Fibroblast of the aortic adventitia (primary cell): ENCODE measurements at regions not wholly inside any gene's neighbourhood (a gene's known extent, or its start where the extent isn't known, plus 50 kb on each side); places are given as distances from the start of the nearest gene placed in this dataset.

ENCODE experiments used
- DNase-seq: peaks from one replicate; pipeline ENCODE4 v3.0.0-alpha.2; 2010; ENCODE audit warnings: low read depth
- H3K4me3 ChIP-seq: 2 replicates; pipeline ENCODE4 v1.5.1; 2011; ENCODE audit warnings: low read depth, mild to moderate bottlenecking, control low read depth, low read length, moderate library complexity
- CTCF ChIP-seq: IDR thresholded peaks from 2 replicates; pipeline ENCODE4 v1.5.1; 2011; ENCODE audit warnings: mild to moderate bottlenecking, low read length, control low read depth, inconsistent platforms; ENCODE audit not compliant: insufficient read depth

- no peak for TF ChIP-seq CTCF
- H3K4me3 ChIP-seq: no peak overlapping the region
- no peak for DNase-seq
Observed at GRCh38 chr7:18228686-18229085, 201.0 kb upstream of the PRPS1L1 start.

- DNase-seq: no peak
- H3K4me3 ChIP-seq: no peak overlapping the region
- TF ChIP-seq CTCF: no peak
Observed at GRCh38 chr7:18230271-18230670, 202.6 kb upstream of the PRPS1L1 start.

GRCh38 chr7:18231854-18232253 lies 204.2 kb upstream of the PRPS1L1 start:
- no peak overlapping the region for H3K4me3 ChIP-seq
- no peak for TF ChIP-seq CTCF
- DNase-seq: no peak

GRCh38 chr7:18234519-18234918 lies 206.9 kb upstream of the PRPS1L1 start:
- no peak for DNase-seq
- no peak for TF ChIP-seq CTCF

GRCh38 chr7:18235819-18236218 lies 208.2 kb upstream of the PRPS1L1 start:
- no peak for TF ChIP-seq CTCF
- no peak overlapping the region for H3K4me3 ChIP-seq
- no peak for DNase-seq

More at GRCh38 chr7:18234519-18234918, 206.9 kb upstream of the PRPS1L1 start:
- no peak overlapping the region for H3K4me3 ChIP-seq

GRCh38 chr7:18239212-18239611 lies 211.6 kb upstream of the PRPS1L1 start:
- TF ChIP-seq CTCF: no peak
- DNase-seq: no peak
- H3K4me3 ChIP-seq: no peak overlapping the region

- no peak for DNase-seq
- H3K4me3 ChIP-seq: no peak overlapping the region
- TF ChIP-seq CTCF: no peak
Observed at GRCh38 chr7:18241543-18242231, 214.0 kb upstream of the PRPS1L1 start.
